Body of pancreas (tissue), 4 donors: ENCODE measurements at regions not wholly inside any gene's neighbourhood (a gene's known extent, or its start where the extent isn't known, plus 50 kb on each side); places are given as distances from the start of the nearest gene placed in this dataset.

ENCODE experiments used
- ATAC-seq: fragments of 150-250 bp; one replicate; pipeline ENCODE4 v1.9.1; 2016
- DNase-seq, 4 donors: peaks; one replicate each; pipeline ENCODE4 v3.0.0-alpha.2; 2019
- H3K27ac ChIP-seq, 4 donors: fragments of 200-600 bp; sonication (generic); 1 replicate in 3 of 4; 2 replicates in 1 of 4; pipeline versions ENCODE4 v1.5.1 to v1.6.1; 2016 to 2019; ENCODE audit warnings: mild to moderate bottlenecking in 1 of 4, mixed read lengths in 1 of 4, moderate library complexity in 1 of 4
- H3K27me3 ChIP-seq, 2 donors: fragments of 200-600 bp; sonication (generic); one replicate each; pipeline ENCODE4 v1.6.0; 2016; ENCODE audit warnings: mild to moderate bottlenecking in 1 of 2
- H3K36me3 ChIP-seq, 2 donors: fragments of 200-600 bp; sonication (generic); replicated peaks in 1 of 2; 2 replicates each; pipeline ENCODE4 v1.5.1; 2016; ENCODE audit warnings: low read depth in 2 of 2; ENCODE audit not compliant: insufficient read depth in 1 of 2
- H3K4me1 ChIP-seq: fragments of 200-600 bp; sonication (generic); one replicate; pipeline ENCODE4 v1.6.0; 2016
- H3K4me3 ChIP-seq, 2 donors: fragments of 200-600 bp; sonication (generic); 1 replicate in 1 of 2; 2 replicates in 1 of 2; pipeline ENCODE4 v1.5.1; 2016 to 2019
- H3K9me3 ChIP-seq, 3 donors: fragments of 200-600 bp; sonication (generic); 1 replicate in 2 of 3; 2 replicates in 1 of 3; pipeline ENCODE4 v1.5.1; 2016
- CTCF ChIP-seq, 7 experiments: fragments of 450-650 bp in 4 of 7; fragments of 200-600 bp in 3 of 7; sonication (generic) in 3 of 7; IDR thresholded peaks; one replicate each; pipeline ENCODE4 v1.5.1; 2016 to 2019; ENCODE audit warnings: antibody characterized with exemption in 7 of 7
- POLR2A ChIP-seq, 3 donors: fragments of 450-650 bp; IDR thresholded peaks; one replicate each; pipeline ENCODE4 v1.6.1; 2016; ENCODE audit warnings: antibody characterized with exemption in 3 of 3, mild to moderate bottlenecking in 2 of 3
- WGBS, 2 donors: methylation state at CpG; one replicate each; pipeline ENCODE4 v1.1.5; 2017; 5-methylcytosine and 5-hydroxymethylcytosine counted together
- intact Hi-C: fragments of 100-400 bp; cut with DNase I; formaldehyde crosslinking; loops from one replicate; pipeline ENCODE4 v1.15.1; 2023

DNA sequence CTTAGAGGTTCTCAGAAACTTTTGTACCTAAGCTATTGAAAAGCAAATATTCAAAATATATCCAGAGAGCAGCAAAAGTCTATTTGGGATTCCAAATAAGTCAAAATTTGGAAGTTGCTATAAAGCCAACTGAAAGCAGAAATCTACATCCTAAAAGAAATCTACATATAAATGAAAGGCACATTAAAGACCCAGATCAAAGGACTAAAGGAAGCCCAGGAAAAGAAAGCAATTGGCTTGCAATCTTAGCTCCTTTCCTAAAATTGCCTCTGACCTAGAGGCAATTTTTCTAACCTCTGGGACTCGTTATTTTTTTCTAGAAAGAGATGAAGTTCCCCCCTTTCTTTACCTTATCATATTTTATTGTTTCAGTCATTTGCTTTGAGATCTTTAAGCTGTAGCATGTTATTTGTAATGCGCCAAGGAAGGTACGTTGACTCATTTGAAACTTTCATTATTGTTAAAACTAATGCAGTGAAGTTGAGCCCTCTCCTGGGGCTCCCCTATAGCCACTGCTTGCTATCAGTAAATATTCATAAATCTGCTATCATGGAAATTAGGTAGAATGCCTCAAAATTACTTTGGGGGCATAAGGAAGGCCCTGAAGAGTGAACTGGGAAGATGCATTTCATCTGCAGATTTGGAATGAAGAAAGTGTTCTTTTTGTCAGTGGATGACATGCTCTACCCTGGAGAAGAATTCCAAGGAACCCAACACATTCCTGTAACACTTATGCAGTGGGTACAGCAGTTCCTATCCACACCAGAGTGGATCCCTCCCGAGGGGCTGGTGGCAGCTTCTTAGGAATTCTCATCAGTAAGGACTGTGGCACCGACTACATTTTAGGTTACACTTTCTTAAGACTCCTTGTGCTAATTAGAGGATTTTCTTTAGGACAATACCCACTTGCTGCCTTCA lies 177.8 kb upstream of the IGFBP7 start:
- WGBS, 2 donors, result 57 to 71% methylated on average over 5 of the region's 5 CpGs
- ATAC-seq (no peak), DNase-seq (no peak)
- Histone ChIP-seq H3K4me3 (no peak overlapping the region), H3K27me3 (no peaks in the 10 kb centered on the region), H3K4me1 (no peaks in the 10 kb centered on the region), H3K36me3 (no peaks in the 10 kb centered on the region), H3K27ac (no peak overlapping the region), H3K9me3 (no peaks in the 10 kb centered on the region)
- intact Hi-C loops, result no loop called here
- TF ChIP-seq POLR2A (IDR thresholded peaks at IDR 0.05) (no peak), CTCF (IDR thresholded peaks at IDR 0.05) (no peak)

- Histone ChIP-seq H3K4me3 (no peak overlapping the region), H3K36me3 (no peaks in the 10 kb centered on the region), H3K4me1 (no peaks in the 10 kb centered on the region), H3K27me3 (no peaks in the 10 kb centered on the region), H3K27ac (peak overlapping the region in 1 of 4 donors; percentile 28), H3K9me3 (no peaks in the 10 kb centered on the region)
- ATAC-seq (no peak), DNase-seq (no peak)
- intact Hi-C loops, result no loop called here
- 63 to 73% methylated on average over 1 of the region's 1 CpG for WGBS, 2 donors
- TF ChIP-seq POLR2A (IDR thresholded peaks at IDR 0.05) (no peak), CTCF (IDR thresholded peaks at IDR 0.05) (no peak)
Observed at GRCh38 chr4:57282933-57283310, 172.7 kb upstream of the IGFBP7 start.

- 58 to 76% methylated on average over 2 of the region's 2 CpGs for WGBS, 2 donors
- TF ChIP-seq POLR2A (IDR thresholded peaks at IDR 0.05) (no peak), CTCF (IDR thresholded peaks at IDR 0.05) (no peak)
- Histone ChIP-seq H3K36me3 (no peaks in the 10 kb centered on the region), H3K4me1 (no peaks in the 10 kb centered on the region), H3K9me3 (no peaks in the 10 kb centered on the region), H3K27ac (no peak overlapping the region), H3K4me3 (no peak overlapping the region), H3K27me3 (no peaks in the 10 kb centered on the region)
- DNase-seq, result no peak
- no peak for ATAC-seq
- intact Hi-C loops, result no loop called here
Observed at GRCh38 chr4:57280481-57280880, 170.3 kb upstream of the IGFBP7 start.

DNA sequence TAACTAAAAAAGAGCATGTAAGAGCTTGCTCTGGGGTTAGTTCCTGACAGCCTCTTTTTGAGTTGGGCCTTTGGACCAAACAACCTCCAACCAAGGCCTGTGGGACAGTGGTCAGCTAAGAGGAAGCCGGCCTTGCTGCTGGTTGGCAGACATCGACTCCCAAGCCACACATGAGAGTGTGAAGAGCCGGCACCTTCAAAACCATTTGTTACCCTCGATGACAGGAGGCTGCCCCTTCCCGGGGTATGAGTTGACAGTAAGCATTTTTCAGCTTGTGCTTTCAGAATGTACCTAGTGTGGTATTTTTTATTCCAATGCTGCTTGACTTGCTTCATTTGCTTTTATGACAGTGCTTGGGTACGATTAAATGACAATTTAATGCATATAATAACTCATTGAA lies 168.6 kb upstream of the IGFBP7 start:
- H3K27me3 ChIP-seq, result no peaks in the 10 kb centered on the region
- TF ChIP-seq POLR2A (IDR thresholded peaks at IDR 0.05) (no peak), CTCF (IDR thresholded peaks at IDR 0.05) (no peak)
- no peak overlapping the region for H3K27ac ChIP-seq
- 39 to 64% methylated on average over 5 to 6 of the region's 6 CpGs for WGBS, 2 donors
- H3K9me3 ChIP-seq, result no peaks in the 10 kb centered on the region
- no peak for DNase-seq
- intact Hi-C loops, result no loop called here
- no peaks in the 10 kb centered on the region for H3K4me1 ChIP-seq
- no peaks in the 10 kb centered on the region for H3K36me3 ChIP-seq
- ATAC-seq, result no peak
- no peak overlapping the region for H3K4me3 ChIP-seq

- WGBS, 2 donors, result 69 to 75% methylated on average over 2 of the region's 2 CpGs
- H3K27ac ChIP-seq, result no peak overlapping the region
- H3K36me3 ChIP-seq, result no peaks in the 10 kb centered on the region
- no peak overlapping the region for H3K4me3 ChIP-seq
- DNase-seq (no peak), ATAC-seq (no peak)
- H3K27me3 ChIP-seq, result no peaks in the 10 kb centered on the region
- TF ChIP-seq POLR2A (IDR thresholded peaks at IDR 0.05) (no peak), CTCF (IDR thresholded peaks at IDR 0.05) (no peak)
- no peaks in the 10 kb centered on the region for H3K4me1 ChIP-seq
- H3K9me3 ChIP-seq, result no peaks in the 10 kb centered on the region
- intact Hi-C loops, result no loop called here
Observed at GRCh38 chr4:57274082-57274481, 163.9 kb upstream of the IGFBP7 start.
